Omental fat pad (tissue), 3 donors: ENCODE measurements at regions not wholly inside any gene's neighbourhood (a gene's known extent, or its start where the extent isn't known, plus 50 kb on each side); places are given as distances from the start of the nearest gene placed in this dataset.

Source experiments
- ATAC-seq: fragments of 150-250 bp; one replicate; pipeline ENCODE4 v1.9.1; 2016; ENCODE audit warnings: mild to moderate bottlenecking, moderate library complexity; ENCODE audit not compliant: low FRiP score
- DNase-seq: peaks from one replicate; pipeline ENCODE4 v3.0.0-alpha.2; 2019; ENCODE audit warnings: low spot score
- TF ChIP-seq, protein P1 (sequence below), 3 donors: fragments of 450-650 bp; IDR thresholded peaks; one replicate each; pipeline ENCODE4 v1.5.1; 2016 to 2017; ENCODE audit warnings: antibody characterized with exemption in 3 of 3, mild to moderate bottlenecking in 3 of 3, moderate library complexity in 2 of 3

- TF ChIP-seq, protein P1, sequence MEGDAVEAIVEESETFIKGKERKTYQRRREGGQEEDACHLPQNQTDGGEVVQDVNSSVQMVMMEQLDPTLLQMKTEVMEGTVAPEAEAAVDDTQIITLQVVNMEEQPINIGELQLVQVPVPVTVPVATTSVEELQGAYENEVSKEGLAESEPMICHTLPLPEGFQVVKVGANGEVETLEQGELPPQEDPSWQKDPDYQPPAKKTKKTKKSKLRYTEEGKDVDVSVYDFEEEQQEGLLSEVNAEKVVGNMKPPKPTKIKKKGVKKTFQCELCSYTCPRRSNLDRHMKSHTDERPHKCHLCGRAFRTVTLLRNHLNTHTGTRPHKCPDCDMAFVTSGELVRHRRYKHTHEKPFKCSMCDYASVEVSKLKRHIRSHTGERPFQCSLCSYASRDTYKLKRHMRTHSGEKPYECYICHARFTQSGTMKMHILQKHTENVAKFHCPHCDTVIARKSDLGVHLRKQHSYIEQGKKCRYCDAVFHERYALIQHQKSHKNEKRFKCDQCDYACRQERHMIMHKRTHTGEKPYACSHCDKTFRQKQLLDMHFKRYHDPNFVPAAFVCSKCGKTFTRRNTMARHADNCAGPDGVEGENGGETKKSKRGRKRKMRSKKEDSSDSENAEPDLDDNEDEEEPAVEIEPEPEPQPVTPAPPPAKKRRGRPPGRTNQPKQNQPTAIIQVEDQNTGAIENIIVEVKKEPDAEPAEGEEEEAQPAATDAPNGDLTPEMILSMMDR (IDR thresholded peaks at IDR 0.05) = no peak
- no peak for ATAC-seq
- no peak for DNase-seq
Measured at GRCh38 chr16:54503011-54503855, 216.6 kb upstream of the IRX3 start.

GRCh38 chr16:54501797-54502196 is 215.2 kb upstream of the IRX3 start:
- TF ChIP-seq, protein P1 (IDR thresholded peaks at IDR 0.05) = no peak
- no peak for ATAC-seq
- DNase-seq = no peak

GRCh38 chr16:54493594-54493993 is 207.0 kb upstream of the IRX3 start:
- ATAC-seq = no peak
- TF ChIP-seq, protein P1 (IDR thresholded peaks at IDR 0.05) = no peak
- DNase-seq = no peak

- ATAC-seq (no peak), DNase-seq (no peak)
- TF ChIP-seq, protein P1 (IDR thresholded peaks at IDR 0.05) = no peak
Measured at GRCh38 chr16:54493061-54493460, 206.5 kb upstream of the IRX3 start.

- ATAC-seq (no peak), DNase-seq (no peak)
Measured at GRCh38 chr16:54490112-54490488, 203.5 kb upstream of the IRX3 start.

GRCh38 chr16:54489225-54490111 is 202.9 kb upstream of the IRX3 start:
- no peak for ATAC-seq
- TF ChIP-seq, protein P1 (IDR thresholded peaks at IDR 0.05) = no peak
- no peak for DNase-seq

More at GRCh38 chr16:54490112-54490488, 203.5 kb upstream of the IRX3 start:
- TF ChIP-seq, protein P1 (IDR thresholded peaks at IDR 0.05) = no peak
